PC-9 (cell line): ENCODE measurements at regions not wholly inside any gene's neighbourhood (a gene's known extent, or its start where the extent isn't known, plus 50 kb on each side); places are given as distances from the start of the nearest gene placed in this dataset.

ENCODE experiments used
- BruUV-seq: library from RNA; stranded (reverse); fragments of 400-500 nt; replicated peaks from 2 replicates; lab custom pipeline; 2021; lab: Mats Ljungman, UMichigan
- CTCF ChIA-PET: fragments of 300-600 bp; sonication (Branson Sonifier 250); formaldehyde crosslinking; loops from one replicate; lab custom pipeline; 2022; ENCODE audit warnings: antibody characterized with exemption; lab: Charles Lee
- POLR2A ChIA-PET: fragments of 300-600 bp; sonication (Branson Sonifier 250); formaldehyde crosslinking; loops from one replicate; lab custom pipeline; 2022; ENCODE audit warnings: antibody characterized with exemption; ENCODE audit not compliant: unreplicated experiment; lab: Charles Lee
- DNase-seq, 2 experiments: peaks; one replicate each; pipeline versions ENCODE4 v3.0.0 to v3.0.0-alpha.2; 2015 to 2022; ENCODE audit warnings: mixed read lengths in 1 of 2
- H2AFZ ChIP-seq: fragments of 200-600 bp; sonication (generic); 2 replicates; pipeline ENCODE4 v1.8.1; 2017; ENCODE audit warnings: antibody characterized with exemption
- H3F3A ChIP-seq: fragments of 200-600 bp; sonication (generic); 2 replicates; pipeline ENCODE4 v1.8.1; 2017; ENCODE audit warnings: antibody characterized with exemption, mild to moderate bottlenecking, low read depth; ENCODE audit not compliant: insufficient read depth
- H3K27ac ChIP-seq: fragments of 200-600 bp; sonication (generic); 2 replicates; pipeline ENCODE4 v1.6.1; 2016; ENCODE audit warnings: mixed run types
- H3K27me3 ChIP-seq: fragments of 200-600 bp; sonication (generic); 2 replicates; pipeline ENCODE4 v1.6.1; 2016; ENCODE audit warnings: low read depth, mixed run types; ENCODE audit not compliant: insufficient read depth
- H3K36me3 ChIP-seq: fragments of 200-600 bp; sonication (generic); 2 replicates; pipeline ENCODE4 v1.6.1; 2016; ENCODE audit warnings: low read depth, mixed run types
- H3K4me1 ChIP-seq: fragments of 200-600 bp; sonication (generic); replicated peaks from 2 replicates; pipeline ENCODE4 v1.6.1; 2016; ENCODE audit warnings: mixed run types; ENCODE audit not compliant: insufficient read depth
- H3K4me2 ChIP-seq: fragments of 200-600 bp; sonication (generic); 2 replicates; pipeline ENCODE4 v1.6.1; 2017; ENCODE audit warnings: mixed run types
- H3K4me3 ChIP-seq: fragments of 200-600 bp; sonication (generic); 2 replicates; pipeline ENCODE4 v1.6.1; 2016; ENCODE audit warnings: mixed run types
- H3K79me2 ChIP-seq: fragments of 200-600 bp; sonication (generic); 2 replicates; pipeline ENCODE4 v1.6.1; 2017; ENCODE audit warnings: low read depth, mixed run types
- H3K9me2 ChIP-seq: fragments of 200-600 bp; sonication (generic); 2 replicates; pipeline ENCODE4 v1.8.1; 2017; ENCODE audit warnings: mild to moderate bottlenecking; ENCODE audit not compliant: insufficient read depth
- H3K9me3 ChIP-seq: fragments of 200-600 bp; sonication (generic); 2 replicates; pipeline ENCODE4 v1.8.1; 2016; ENCODE audit warnings: low read depth; ENCODE audit not compliant: insufficient read depth
- H4K20me1 ChIP-seq: fragments of 200-600 bp; sonication (generic); 2 replicates; pipeline ENCODE4 v1.8.1; 2017; ENCODE audit not compliant: insufficient read depth
- CTCF ChIP-seq: fragments of 200-600 bp; sonication (generic); conservative IDR thresholded peaks from 2 replicates; pipeline ENCODE4 v1.6.1; 2017; ENCODE audit warnings: mixed run types, antibody characterized with exemption, mild to moderate bottlenecking, moderate library complexity
- EZH2 ChIP-seq: fragments of 200-600 bp; sonication (generic); IDR thresholded peaks from 2 replicates; pipeline ENCODE4 v1.8.0; 2017; ENCODE audit warnings: antibody characterized with exemption, low read depth
- intact Hi-C: fragments of 100-400 bp; cut with micrococcal nuclease; formaldehyde crosslinking; loops from one replicate; pipeline ENCODE4 v1.10.0; 2022; ENCODE audit not compliant: unreplicated experiment

GRCh38 chr1:87702455-87702854 lies 373.8 kb downstream of the LMO4 start:
- no peaks in the 10 kb centered on the region for H3K9me2 ChIP-seq
- no peak overlapping the region for H3K27ac ChIP-seq
- no peak for DNase-seq
- H3K4me1 ChIP-seq: no peaks in the 10 kb centered on the region
- H3K36me3 ChIP-seq: no peaks in the 10 kb centered on the region
- H3K4me3 ChIP-seq: no peak overlapping the region
- H2AFZ ChIP-seq: no peak overlapping the region
- BruUV-seq: no TSS peak
- ChIA-PET POLR2A (no interaction called here), CTCF (no interaction called here)
- intact Hi-C loops: no loop called here
- H3K27me3 ChIP-seq: no peaks in the 10 kb centered on the region
- no peaks in the 10 kb centered on the region for H3F3A ChIP-seq
- no peaks in the 10 kb centered on the region for H3K79me2 ChIP-seq
- TF ChIP-seq EZH2 (no peak), CTCF (no peak)
- H3K4me2 ChIP-seq: no peak overlapping the region
- H4K20me1 ChIP-seq: no peaks in the 10 kb centered on the region
- H3K9me3 ChIP-seq: 0 out of 2 replicates have a peak, but pooled peaks cover 5% of the 10 kb centered on the region

GRCh38 chr1:87705233-87705632 lies 376.6 kb downstream of the LMO4 start:
- CTCF ChIA-PET: no interaction called here
- Histone ChIP-seq H3K27me3 (no peaks in the 10 kb centered on the region), H3F3A (no peaks in the 10 kb centered on the region), H3K27ac (no peak overlapping the region), H4K20me1 (no peaks in the 10 kb centered on the region), H3K4me1 (no peaks in the 10 kb centered on the region), H3K9me2 (no peaks in the 10 kb centered on the region), H3K4me2 (no peak overlapping the region), H3K79me2 (no peaks in the 10 kb centered on the region), H2AFZ (no peak overlapping the region), H3K4me3 (no peak overlapping the region), H3K36me3 (no peaks in the 10 kb centered on the region), H3K9me3 (0 out of 2 replicates have a peak, but pooled peaks cover 5% of the 10 kb centered on the region)
- TF ChIP-seq EZH2 (no peak), CTCF (no peak)
- DNase-seq: no peak
- POLR2A ChIA-PET: no interaction called here
- no TSS peak for BruUV-seq
- intact Hi-C loops: no loop called here

- no peak overlapping the region for H3K4me2 ChIP-seq
- H3K4me1 ChIP-seq: no peaks in the 10 kb centered on the region
- H3K4me3 ChIP-seq: no peak overlapping the region
- H3F3A ChIP-seq: no peaks in the 10 kb centered on the region
- H3K27me3 ChIP-seq: no peaks in the 10 kb centered on the region
- no TSS peak for BruUV-seq
- H3K9me2 ChIP-seq: no peaks in the 10 kb centered on the region
- CTCF ChIA-PET: no interaction called here
- H3K36me3 ChIP-seq: no peaks in the 10 kb centered on the region
- no peak overlapping the region for H3K27ac ChIP-seq
- no peak for DNase-seq
- H3K79me2 ChIP-seq: no peaks in the 10 kb centered on the region
- POLR2A ChIA-PET: no interaction called here
- H4K20me1 ChIP-seq: no peaks in the 10 kb centered on the region
- H3K9me3 ChIP-seq: 0 out of 2 replicates have a peak, but pooled peaks cover 5% of the 10 kb centered on the region
- intact Hi-C loops: no loop called here
- TF ChIP-seq CTCF (no peak), EZH2 (no peak)
- H2AFZ ChIP-seq: no peak overlapping the region
These were observed 377.5 kb downstream of the LMO4 start for GRCh38 chr1:87706203-87706602.
